Neural crest cell (in vitro differentiated cells): ENCODE measurements at regions not wholly inside any gene's neighbourhood (a gene's known extent, or its start where the extent isn't known, plus 50 kb on each side); places are given as distances from the start of the nearest gene placed in this dataset.

Experiments used
- DNase-seq: peaks from one replicate; pipeline ENCODE4 v3.0.0; 2021; ENCODE audit warnings: low read depth, mixed read lengths, low spot score
- H3K27ac Mint-ChIP-seq: one replicate; pipeline ENCODE4 v1.8.0; 2021; ENCODE audit warnings: mild to moderate bottlenecking, mixed read lengths; ENCODE audit not compliant: unreplicated experiment
- H3K27me3 Mint-ChIP-seq: 2 replicates; pipeline ENCODE4 v1.8.0; 2021; ENCODE audit warnings: low read depth, mild to moderate bottlenecking, mixed read lengths
- H3K36me3 Mint-ChIP-seq: 2 replicates; pipeline ENCODE4 v1.8.0; 2021; ENCODE audit warnings: low read depth, mild to moderate bottlenecking, mixed read lengths
- H3K4me1 Mint-ChIP-seq: 2 replicates; pipeline ENCODE4 v1.8.0; 2021; ENCODE audit warnings: mixed read lengths
- H3K4me3 Mint-ChIP-seq: one replicate; pipeline ENCODE4 v1.8.0; 2021; ENCODE audit warnings: mild to moderate bottlenecking, mixed read lengths
- H3K9me3 Mint-ChIP-seq: 2 replicates; pipeline ENCODE4 v1.8.0; 2021; ENCODE audit warnings: mixed read lengths
- CTCF ChIP-seq: fragments of 200-600 bp; sonication (generic); conservative IDR thresholded peaks from 2 replicates; pipeline ENCODE4 v1.5.0; 2021; ENCODE audit warnings: antibody characterized with exemption, mild to moderate bottlenecking

GRCh38 chrX:128105659-128106058 lies 53.5 kb upstream of the ACTRT1 start:
- Mint-ChIP-seq H3K27me3 (no peaks in the 10 kb centered on the region), H3K9me3 (peaks cover 2% of the 10 kb centered on the region)

More at GRCh38 chrX:128105659-128106058, 53.5 kb upstream of the ACTRT1 start:
- Mint-ChIP-seq H3K4me1 (peaks cover 14% of the 10 kb centered on the region), H3K27ac (peak overlapping the region; percentile 67), H3K36me3 (no peaks in the 10 kb centered on the region), H3K4me3 (no peak overlapping the region)
- DNase-seq, result no peak
- TF ChIP-seq CTCF, result no peak
